Activated T-cell treated with anti-CD3 and anti-CD28 coated beads for 4 hours (primary cell): ENCODE measurements at regions not wholly inside any gene's neighbourhood (a gene's known extent, or its start where the extent isn't known, plus 50 kb on each side); places are given as distances from the start of the nearest gene placed in this dataset.
"Not testable (repeated sequence)": the region's sequence is repeated elsewhere in the genome, so short reads cannot be mapped to it uniquely, and the experiment has no call there.

Experiments
- DNase-seq: peaks from one replicate; pipeline ENCODE4 v3.0.0-alpha.2; 2020

DNA sequence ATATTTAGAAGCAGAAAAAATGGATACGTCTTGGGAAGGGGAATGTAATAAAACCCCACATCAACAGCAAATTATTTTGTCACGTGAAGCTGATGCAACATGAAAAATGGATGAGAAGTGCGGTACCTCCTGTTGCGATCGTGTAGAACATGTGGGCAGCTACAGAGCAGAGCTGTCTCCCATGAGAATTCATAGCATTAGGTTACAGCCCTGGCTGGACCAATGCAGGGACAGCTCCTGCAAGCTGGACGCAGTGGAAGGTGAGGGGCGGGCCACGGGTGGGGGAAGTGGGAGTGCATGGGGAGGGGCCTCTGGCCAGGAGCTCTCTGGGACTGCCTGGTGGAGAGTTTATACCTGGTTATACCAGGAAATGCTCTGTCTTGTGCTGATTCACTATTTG is 120.3 kb downstream of the GATA3 start:
- DNase-seq: no peak

DNA sequence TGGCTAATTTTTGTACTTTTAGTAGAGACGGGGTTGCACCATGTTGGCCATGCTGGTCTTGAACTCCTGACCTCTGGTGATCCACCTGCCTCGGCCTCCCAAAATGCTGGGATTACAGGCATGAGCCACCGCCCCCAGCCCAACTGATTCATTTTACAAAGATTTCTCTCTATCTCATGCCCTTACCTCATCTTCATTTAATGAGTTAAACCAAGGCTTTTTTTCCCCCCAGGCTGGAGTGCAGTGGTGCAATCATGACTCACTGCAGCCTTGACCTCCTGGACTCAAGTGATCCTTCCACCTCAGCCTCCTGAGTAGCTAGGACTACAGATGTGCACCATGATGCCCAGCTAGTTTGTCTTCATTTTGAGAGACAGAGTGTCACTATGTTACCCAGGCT is 123.0 kb downstream of the GATA3 start:
- DNase-seq: not testable (repeated sequence)

GRCh38 chr10:8179773-8180172 is 125.3 kb downstream of the GATA3 start:
- DNase-seq: not testable (repeated sequence)

GRCh38 chr10:8180360-8181109 is 126.0 kb downstream of the GATA3 start:
- no peak for DNase-seq

DNA sequence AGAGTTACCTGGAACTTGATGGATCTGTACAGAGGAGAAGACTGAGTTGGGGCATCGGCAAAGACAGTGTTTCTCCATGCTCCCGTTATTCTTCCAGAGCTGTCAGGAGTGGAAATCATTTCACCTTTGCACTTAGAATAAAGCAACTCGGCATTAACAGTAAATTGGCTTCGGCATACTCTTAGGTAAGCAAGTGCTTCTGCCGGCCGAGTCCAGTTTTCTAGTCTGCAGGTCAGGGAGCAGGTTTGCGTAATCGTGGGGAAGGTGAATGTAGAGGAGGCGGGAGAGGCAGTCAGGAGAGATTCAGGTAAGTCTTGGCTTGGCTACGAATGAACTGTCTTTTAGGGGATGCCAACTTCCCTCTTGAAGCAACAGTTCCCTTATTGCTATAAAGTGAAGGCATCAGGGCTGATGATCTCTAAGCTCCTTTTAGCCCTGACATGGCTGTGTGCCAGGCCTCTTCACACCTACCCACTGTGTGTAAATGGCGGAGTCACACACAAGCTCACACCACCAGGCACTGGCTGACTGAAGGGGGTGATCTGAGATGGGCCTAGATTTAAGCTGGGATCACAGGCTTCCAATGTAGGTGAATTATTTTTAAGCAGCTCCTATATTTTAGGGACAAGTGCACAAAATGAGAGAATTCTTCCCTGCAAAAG is 127.1 kb downstream of the GATA3 start:
- DNase-seq: no peak

DNA sequence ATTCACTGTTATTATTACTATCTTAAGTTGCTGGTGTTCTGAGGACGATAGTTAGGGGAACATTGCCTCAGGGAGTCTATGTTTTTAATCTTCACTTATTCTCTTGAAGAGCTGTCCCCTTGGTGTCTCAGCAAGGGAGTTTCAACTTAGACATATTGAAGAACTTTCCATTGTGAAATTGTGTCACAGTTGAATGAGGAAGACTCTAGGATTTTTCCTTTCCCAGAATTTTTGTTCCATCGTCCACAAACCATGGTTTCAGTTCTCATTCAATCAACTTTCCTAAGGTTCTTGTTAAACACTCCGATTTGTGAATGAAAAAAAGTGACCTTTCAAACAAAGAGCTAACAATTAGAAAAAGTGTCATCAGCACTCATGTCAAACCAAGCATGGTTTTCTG is 128.3 kb downstream of the GATA3 start:
- no peak for DNase-seq

DNA sequence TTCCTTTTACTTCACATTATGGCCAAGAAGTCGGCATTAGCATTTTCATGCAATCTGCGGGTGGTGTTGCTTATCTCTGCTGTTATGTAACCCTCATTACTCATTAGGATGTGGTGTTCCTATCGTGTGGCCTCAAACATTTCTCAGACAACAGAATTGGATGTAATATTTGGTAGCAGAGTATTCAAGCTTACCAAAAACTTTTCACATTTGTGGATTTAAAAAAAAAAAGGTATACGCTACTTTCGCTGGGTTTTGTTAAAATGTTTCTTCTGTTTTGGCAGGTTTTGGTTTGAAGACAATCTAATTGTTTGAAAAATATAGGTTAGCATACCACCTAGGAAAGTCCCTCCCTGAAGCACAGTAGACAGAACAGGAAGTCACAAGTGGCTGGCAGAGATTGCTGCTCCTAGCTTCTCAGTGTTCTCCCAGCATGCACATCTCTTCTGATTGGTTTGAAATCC is 128.8 kb downstream of the GATA3 start:
- peak; percentile 11 for DNase-seq

- no peak for DNase-seq
Observed at GRCh38 chr10:8187171-8187666, 132.7 kb downstream of the GATA3 start.

DNA sequence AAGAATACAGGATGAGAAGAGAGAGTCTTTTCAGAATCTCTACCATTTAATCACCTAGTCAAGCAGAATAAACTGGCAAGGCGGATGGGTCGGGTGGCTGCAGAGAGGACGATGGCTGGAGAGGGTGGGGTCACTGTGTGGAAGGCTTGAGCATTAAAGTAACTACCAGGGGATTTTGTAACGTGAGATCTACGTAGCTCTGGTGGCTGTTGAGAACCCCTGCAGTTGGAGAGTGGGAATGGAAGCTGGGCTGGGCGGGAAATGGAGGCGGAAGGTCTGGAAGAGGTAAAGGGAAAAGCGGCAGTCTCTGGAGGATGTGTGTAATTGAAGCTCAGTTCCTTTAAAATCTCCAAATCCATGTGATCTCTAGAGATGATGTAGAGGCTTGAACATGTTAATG is 135.0 kb downstream of the GATA3 start:
- no peak for DNase-seq

DNA sequence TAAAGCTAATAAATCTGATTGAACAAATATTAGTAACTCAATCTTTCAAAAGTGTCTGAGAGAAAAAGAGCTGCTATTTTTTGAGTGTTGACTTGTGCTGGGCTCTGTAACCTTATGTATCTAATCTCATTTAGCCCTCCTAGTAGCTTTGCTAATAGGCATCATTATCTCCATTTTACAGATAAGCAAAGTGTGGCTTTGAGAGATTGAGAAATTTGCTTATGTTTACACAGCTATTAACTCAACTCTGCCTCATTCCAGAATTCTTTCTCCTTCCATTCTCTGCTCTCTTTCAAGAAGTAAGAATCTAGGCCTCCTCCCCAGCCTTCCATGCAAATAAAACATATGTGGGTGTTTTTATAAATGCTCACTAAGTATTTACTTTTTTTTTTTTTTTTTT is 137.8 kb downstream of the GATA3 start:
- no peak for DNase-seq

DNA sequence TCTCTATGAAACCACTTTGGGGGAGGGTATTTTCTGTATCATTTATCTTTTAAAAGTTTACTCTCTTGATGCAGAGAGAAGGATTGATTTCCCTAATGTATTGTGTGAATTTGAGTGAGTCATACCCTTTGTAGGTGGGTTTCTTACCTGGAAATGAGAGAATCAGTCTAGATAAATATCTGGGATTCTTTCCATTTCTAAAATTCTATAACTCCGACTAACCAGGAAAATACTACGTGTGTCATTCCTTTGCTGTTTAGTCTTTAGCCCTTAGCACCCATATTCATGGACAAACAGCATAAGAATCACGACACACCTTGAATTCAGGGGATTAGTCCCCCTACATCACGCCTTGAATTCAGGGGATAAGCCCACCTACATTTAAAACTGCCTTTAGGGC is 139.1 kb downstream of the GATA3 start:
- DNase-seq: no peak

DNA sequence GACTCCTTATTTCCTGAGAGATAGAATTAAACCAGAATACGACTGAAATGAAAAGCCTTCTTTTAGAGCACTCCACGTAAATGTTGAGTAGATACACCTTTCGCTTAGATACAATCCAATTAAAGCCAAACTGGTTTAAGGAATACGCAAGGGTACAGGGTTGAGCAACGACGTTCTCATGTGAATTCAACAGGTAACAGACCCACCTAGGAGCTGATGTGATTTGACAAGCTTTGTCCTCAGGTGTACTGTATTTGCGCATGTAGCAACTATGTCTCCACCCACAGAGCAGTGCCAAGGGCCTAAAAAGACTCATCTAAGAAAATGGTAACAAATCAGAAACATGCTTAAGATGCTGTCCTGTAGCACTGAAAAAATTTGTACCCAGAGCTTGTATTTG is 139.6 kb downstream of the GATA3 start:
- no peak for DNase-seq

GRCh38 chr10:8206882-8207281 is 152.4 kb downstream of the GATA3 start:
- no peak for DNase-seq

- DNase-seq: no peak
Observed at GRCh38 chr10:8211631-8212030, 157.1 kb downstream of the GATA3 start.

DNA sequence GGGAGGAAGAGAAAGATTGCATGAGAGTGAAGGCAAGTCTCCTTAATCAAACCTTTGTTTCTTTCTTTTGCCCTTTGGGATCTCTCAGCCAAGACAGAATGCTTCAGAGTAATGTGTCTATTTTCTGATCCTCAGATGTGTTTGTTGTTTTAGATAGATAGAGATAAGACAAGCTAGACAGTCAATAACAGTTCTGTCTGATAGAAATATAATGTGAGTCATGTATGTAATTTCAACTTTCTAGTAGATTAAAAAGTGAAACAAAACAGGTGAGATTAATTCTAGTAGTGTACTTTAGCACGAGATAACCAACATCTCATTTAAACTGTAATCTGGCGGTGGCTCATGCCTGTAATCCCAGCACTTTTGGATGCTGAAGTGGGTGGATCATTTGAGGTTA is 159.2 kb downstream of the GATA3 start:
- no peak for DNase-seq

DNA sequence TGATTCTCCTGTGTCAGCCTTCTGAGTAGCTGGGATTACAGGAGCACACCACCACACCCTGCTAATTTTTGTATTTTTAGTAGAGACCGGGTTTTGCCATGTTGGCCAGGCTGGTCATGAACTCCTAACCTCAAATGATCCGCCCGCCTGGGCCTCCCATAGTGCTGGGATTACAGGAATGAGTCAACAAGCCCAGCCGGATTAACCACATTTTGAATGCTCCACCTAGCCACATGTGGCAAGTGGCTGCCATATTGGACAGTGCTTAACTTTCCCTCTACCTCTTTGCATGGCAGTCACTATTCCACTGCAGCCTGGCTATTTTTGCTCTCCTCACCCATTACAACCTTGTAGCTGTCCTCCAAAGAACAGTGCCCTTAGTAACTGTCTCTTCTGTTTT is 160.1 kb downstream of the GATA3 start:
- DNase-seq: no peak

DNA sequence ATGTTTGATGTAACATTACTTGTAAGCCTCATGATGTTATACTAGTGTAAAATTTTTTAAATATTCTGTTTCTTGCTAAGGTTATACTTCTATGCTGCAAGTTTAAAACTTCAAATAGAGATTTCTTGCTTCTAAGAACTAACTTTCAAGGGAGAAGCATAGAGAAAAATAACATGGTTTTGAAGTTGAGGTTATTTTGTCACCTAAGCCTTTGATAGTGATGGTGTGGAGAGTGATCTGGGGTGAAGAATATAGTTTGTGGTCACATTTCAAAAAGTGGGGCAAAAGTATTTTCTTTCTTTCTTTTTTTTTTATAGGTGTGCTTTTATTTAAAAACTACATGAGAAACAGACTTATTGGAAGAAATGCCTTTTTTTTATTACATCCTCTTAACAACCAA is 162.4 kb downstream of the GATA3 start:
- no peak for DNase-seq

DNA sequence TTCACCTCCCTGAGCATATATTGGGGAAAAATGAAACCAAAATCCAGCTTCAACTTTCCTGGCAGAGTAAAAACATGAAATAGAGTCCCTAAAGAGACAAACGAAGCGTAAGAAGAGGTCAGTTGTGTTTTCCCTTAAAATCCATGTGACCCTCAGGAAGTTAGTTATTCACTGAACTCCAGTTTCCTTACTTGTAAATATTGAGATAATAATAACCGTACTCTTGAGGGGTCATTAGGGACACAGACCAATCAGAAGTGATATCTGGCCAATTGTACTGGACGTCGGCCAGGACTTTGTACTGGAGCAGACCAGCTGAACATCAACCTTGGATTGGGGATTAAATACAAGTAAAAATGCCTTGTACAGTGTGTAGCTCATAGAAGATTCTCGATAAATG is 167.0 kb downstream of the GATA3 start:
- no peak for DNase-seq

DNA sequence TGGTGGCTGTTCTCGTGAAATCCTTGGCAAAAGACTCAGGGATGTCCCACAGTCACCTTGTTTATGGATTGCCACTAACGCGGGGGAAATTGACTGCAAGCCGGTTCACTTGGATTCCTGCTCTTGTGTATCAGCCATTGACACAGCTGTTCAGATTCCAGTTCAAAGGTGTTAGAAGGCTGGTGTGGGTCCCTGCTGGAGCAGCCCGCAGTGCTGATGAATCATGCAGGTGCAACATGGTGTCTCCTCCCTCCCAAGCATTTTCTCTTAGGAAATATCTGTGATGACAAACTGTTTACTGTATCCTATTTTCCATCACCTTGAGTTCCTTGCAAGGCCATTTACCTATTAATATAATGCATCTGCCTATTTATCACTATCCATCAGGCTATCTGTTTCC is 170.1 kb downstream of the GATA3 start:
- no peak for DNase-seq

- no peak for DNase-seq
Observed at GRCh38 chr10:8225187-8225586, 170.7 kb downstream of the GATA3 start.

GRCh38 chr10:8227246-8227645 is 172.8 kb downstream of the GATA3 start:
- DNase-seq: no peak

DNA sequence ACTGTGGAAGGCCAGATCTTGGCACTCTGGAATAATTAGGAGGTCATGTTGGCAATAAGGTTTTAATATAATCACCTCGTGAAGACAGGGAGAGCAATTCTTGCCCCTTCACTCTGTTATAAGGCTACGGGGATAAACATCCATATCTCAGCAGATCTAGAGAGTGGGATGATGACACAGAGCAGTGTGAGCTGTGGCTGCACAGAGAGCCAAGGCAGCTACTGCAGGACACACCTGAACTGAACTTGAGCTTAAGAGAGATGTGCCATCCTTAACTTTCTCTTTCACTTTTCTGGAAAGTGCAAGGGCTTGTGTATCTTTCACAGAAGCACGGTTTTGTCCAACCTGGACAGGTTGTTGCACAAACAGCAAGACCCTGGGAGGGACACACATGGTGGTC is 174.7 kb downstream of the GATA3 start:
- no peak for DNase-seq

DNA sequence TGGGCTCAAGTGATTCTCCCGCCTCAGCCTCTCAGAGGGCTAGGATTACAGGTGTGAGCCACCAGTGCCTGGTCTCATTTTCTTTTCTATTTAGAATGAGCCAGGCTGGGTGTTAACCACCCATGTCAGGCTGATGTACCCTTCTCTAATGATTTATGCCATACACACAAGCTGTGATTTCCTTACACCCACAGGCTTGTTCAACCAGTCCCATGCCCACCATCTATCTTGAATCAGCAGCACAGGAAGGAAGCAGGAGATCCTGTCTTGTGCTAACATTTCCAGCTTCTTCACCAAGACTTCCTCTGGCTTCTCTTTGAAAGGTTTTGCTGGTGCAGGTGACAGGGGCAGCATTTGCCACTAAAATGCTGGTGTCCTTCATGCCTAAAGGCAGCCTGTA is 176.4 kb downstream of the GATA3 start:
- DNase-seq: no peak

- no peak for DNase-seq
Observed at GRCh38 chr10:8233049-8233448, 178.6 kb downstream of the GATA3 start.

GRCh38 chr10:8233832-8234259 is 179.4 kb downstream of the GATA3 start:
- no peak for DNase-seq
